HepG2 (cell line): ENCODE measurements at regions not wholly inside any gene's neighbourhood (a gene's known extent, or its start where the extent isn't known, plus 50 kb on each side); places are given as distances from the start of the nearest gene placed in this dataset.

Source experiments
- ATAC-seq: fragments of 200-7000 bp; cut with Tn5 transposase; 3 replicates; pipeline ENCODE4 v1.9.1; 2020; ENCODE audit warnings: mild to moderate bottlenecking, moderate library complexity
- BruUV-seq: library from RNA; stranded (reverse); fragments of 400-500 nt; replicated peaks from 2 replicates; lab custom pipeline; 2021; lab: Mats Ljungman, UMichigan
- CTCF ChIA-PET: fragments of 300-600 bp; formaldehyde crosslinking; extraction: SDS; loops from one replicate; lab custom pipeline; 2021; ENCODE audit warnings: low total read pairs, inconsistent platforms, low intra/inter-chr PET ratio; lab: Yijun Ruan, JAX
- POLR2A ChIA-PET: fragments of 350-600 bp; sonication (Branson Sonifier 250); formaldehyde crosslinking; loops from one replicate; lab custom pipeline; 2020; ENCODE audit warnings: antibody characterized with exemption, inconsistent platforms; lab: Yijun Ruan, JAX
- DNase-seq: peaks from one replicate; pipeline ENCODE4 v3.0.0-alpha.2; 2015; ENCODE audit warnings: low spot score
- FAIRE-seq: peaks from 3 replicates; lab custom pipeline; 2011; peaks lifted over from hg19 to GRCh38; lab: Jason Lieb, UNC
- H2AFZ ChIP-seq: one replicate; pipeline ENCODE4 v1.6.1; 2011; ENCODE audit warnings: low read length, inconsistent platforms
- H3K27ac ChIP-seq: fragments of 300-600 bp; 3 replicates; pipeline ENCODE4 v1.8.0; 2011; ENCODE audit warnings: mixed run types, mild to moderate bottlenecking, mixed read lengths, low read length, inconsistent platforms; ENCODE audit not compliant: insufficient read depth; ENCODE audit errors: extremely low read length
- H3K27me3 ChIP-seq, 2 experiments: fragments of 200-600 bp in 1 of 2; 2 replicates in 1 of 2; 3 replicates in 1 of 2; pipeline versions ENCODE4 v1.6.0 to v1.8.0; 2011; ENCODE audit warnings: low read length in 2 of 2, mild to moderate bottlenecking in 2 of 2, moderate library complexity in 2 of 2, inconsistent platforms in 1 of 2; ENCODE audit not compliant: insufficient read depth in 2 of 2, control insufficient read depth in 1 of 2
- H3K36me3 ChIP-seq, 2 experiments: fragments of 200-600 bp in 1 of 2; replicated peaks in 1 of 2; 2 replicates in 1 of 2; 3 replicates in 1 of 2; pipeline versions ENCODE4 v1.5.1 to v1.8.0; 2011; ENCODE audit warnings: low read length in 2 of 2, inconsistent platforms in 1 of 2; ENCODE audit not compliant: insufficient read depth in 2 of 2, control insufficient read depth in 1 of 2
- H3K4me1 ChIP-seq: 2 replicates; pipeline ENCODE4 v1.5.1; 2012; ENCODE audit warnings: low read length, inconsistent platforms; ENCODE audit not compliant: insufficient read depth
- H3K4me2 ChIP-seq: 2 replicates; pipeline ENCODE4 v1.6.0; 2011; ENCODE audit warnings: low read depth, low read length, inconsistent platforms
- H3K4me3 ChIP-seq, 3 experiments: fragments of 200-600 bp in 1 of 3; sonication (generic), shearing (Covaris generic) in 1 of 3; replicated peaks in 1 of 3; 2 replicates each; pipeline ENCODE4 v1.5.1; 2011 to 2016; ENCODE audit warnings: low read length in 3 of 3, inconsistent platforms in 2 of 3, low read depth in 2 of 3, mild to moderate bottlenecking in 2 of 3, control low read depth in 1 of 3, mixed read lengths in 1 of 3; ENCODE audit not compliant: insufficient read depth in 1 of 3
- H3K79me2 ChIP-seq: one replicate; pipeline ENCODE4 v1.6.1; 2011; ENCODE audit warnings: low read length, inconsistent platforms; ENCODE audit not compliant: insufficient read depth
- H3K9ac ChIP-seq: 2 replicates; pipeline ENCODE4 v1.6.0; 2011; ENCODE audit warnings: mild to moderate bottlenecking, low read depth, low read length, inconsistent platforms; ENCODE audit not compliant: insufficient read depth
- H3K9me3 ChIP-seq: 2 replicates; pipeline ENCODE4 v1.5.1; 2012; ENCODE audit warnings: mild to moderate bottlenecking, low read length
- H4K20me1 ChIP-seq: 2 replicates; pipeline ENCODE4 v1.6.0; 2011; ENCODE audit warnings: inconsistent platforms, mild to moderate bottlenecking, low read length, moderate library complexity; ENCODE audit not compliant: insufficient read depth
- ADNP ChIP-seq: sonication (generic); formaldehyde crosslinking; IDR thresholded peaks from 2 replicates; pipeline ENCODE4 v1.4.0; 2020; ENCODE audit warnings: missing genetic modification reagents
- ARID3A ChIP-seq: IDR thresholded peaks from 2 replicates; pipeline ENCODE4 v1.6.1; 2012; ENCODE audit warnings: low read depth, low read length, improper control_type of control experiment
- ATM ChIP-seq: fragments of 450-650 bp; IDR thresholded peaks from 2 replicates; pipeline ENCODE4 v1.7.1; 2017; ENCODE audit warnings: mild to moderate bottlenecking, borderline replicate concordance
- BRF2 ChIP-seq: sonication (generic); formaldehyde crosslinking; IDR thresholded peaks from 2 replicates; pipeline ENCODE4 v1.8.1; 2022; ENCODE audit warnings: mild to moderate bottlenecking, missing genetic modification reagents
- E2F5 ChIP-seq: sonication (generic); formaldehyde crosslinking; conservative IDR thresholded peaks from 2 replicates; pipeline ENCODE4 v1.4.0; 2020; ENCODE audit warnings: missing genetic modification reagents
- GABPA ChIP-seq, 2 experiments: IDR thresholded peaks; 2 replicates each; pipeline ENCODE4 v1.6.1; 2011 to 2016; ENCODE audit warnings: low read depth in 2 of 2, low read length in 1 of 2, missing biosample characterization in 1 of 2, missing genetic modification characterization in 1 of 2
- KLF12 ChIP-seq: sonication (generic); formaldehyde crosslinking; IDR thresholded peaks from 2 replicates; pipeline ENCODE4 v1.4.0; 2020; ENCODE audit warnings: missing genetic modification reagents, borderline replicate concordance
- NFE2L2 ChIP-seq: fragments of 150-350 bp; IDR thresholded peaks from 2 replicates; pipeline ENCODE4 v1.6.1; 2014; ENCODE audit warnings: low read length
- PRDM10 ChIP-seq: sonication (generic); formaldehyde crosslinking; IDR thresholded peaks from 2 replicates; pipeline ENCODE4 v1.4.0; 2020; ENCODE audit warnings: low read depth, missing genetic modification reagents
- SRY ChIP-seq: sonication (generic); formaldehyde crosslinking; IDR thresholded peaks from 2 replicates; pipeline ENCODE4 v1.8.0; 2022; ENCODE audit warnings: mild to moderate bottlenecking, missing genetic modification reagents
- ZC3H4 ChIP-seq: sonication (generic); formaldehyde crosslinking; IDR thresholded peaks from 2 replicates; pipeline ENCODE4 v1.4.0; 2020; ENCODE audit warnings: missing genetic modification reagents, borderline replicate concordance
- ZNF232 ChIP-seq: sonication (generic); formaldehyde crosslinking; IDR thresholded peaks from 2 replicates; pipeline ENCODE4 v1.4.0; 2020; ENCODE audit warnings: missing genetic modification reagents, borderline replicate concordance
- ZNF275 ChIP-seq: sonication (generic); formaldehyde crosslinking; IDR thresholded peaks from 2 replicates; pipeline ENCODE4 v1.8.0; 2022; ENCODE audit warnings: missing genetic modification reagents, mild to moderate bottlenecking, inconsistent platforms, borderline replicate concordance
- ZNF713 ChIP-seq: sonication (generic); formaldehyde crosslinking; IDR thresholded peaks from 2 replicates; pipeline ENCODE4 v1.4.0; 2020; ENCODE audit warnings: mild to moderate bottlenecking, missing genetic modification reagents
- ZNF776 ChIP-seq: sonication (generic); formaldehyde crosslinking; IDR thresholded peaks from 2 replicates; pipeline ENCODE4 v1.4.0; 2020; ENCODE audit warnings: mild to moderate bottlenecking, missing genetic modification reagents
- WGBS: methylation state at CpG from one replicate; pipeline ENCODE4 v1.1.6; 2017; ENCODE audit warnings: low lambda C conversion rate; 5-methylcytosine and 5-hydroxymethylcytosine counted together
- in situ Hi-C: cut with HindIII; loops from 2 replicates; pipeline ENCODE4 v1.10.0; 2017; ENCODE audit warnings: low pct_unique_long_range_greater_than_20kb; ENCODE audit not compliant: extremely low pct_ligation_motif_present
- intact Hi-C: fragments of 100-400 bp; cut with micrococcal nuclease; formaldehyde crosslinking; loops from one replicate; pipeline ENCODE4 v1.10.0; 2022; ENCODE audit not compliant: unreplicated experiment

GRCh38 chr6:7042056-7042653, 65.6 kb upstream of the RREB1 start:
- Histone ChIP-seq H3K9me3 (no peaks in the 10 kb centered on the region), H3K4me2 (peak overlapping the region; percentile 86), H3K27me3 (peaks cover 0 to 2% of the 10 kb centered on the region in 2 experiments; a peak in 1 of 5 replicates), H3K79me2 (no peaks in the 10 kb centered on the region), H3K36me3 (no peaks in the 10 kb centered on the region), H3K4me1 (peaks cover 25% of the 10 kb centered on the region), H2AFZ (peak overlapping the region; percentile 21), H3K4me3 (peak overlapping the region; percentile 17 to 58 (median 39)), H4K20me1 (no peaks in the 10 kb centered on the region), H3K9ac (peak overlapping the region; percentile 51), H3K27ac (peak overlapping the region; percentile 81)
- DNase-seq: peak; percentile 46
- ATAC-seq: peak; percentile 72
- in situ Hi-C loops: no loop called here
- ChIA-PET CTCF (no interaction called here), POLR2A (interaction anchor here (0.8 to 1.9 kb wide), 10 partner anchors 14 to 355 kb away, joined by 3 to 17 read pairs (median 4); partner anchors contain the start of gene RREB1)
- BruUV-seq: no TSS peak
- intact Hi-C loops: loop anchor here (2.0 to 5.0 kb wide), 2 partner anchors 65 to 805 kb away; partner anchors contain the start of gene RREB1
- 23% methylated on average over 12 of the region's 12 CpGs for WGBS
- FAIRE-seq: no peak
- TF ChIP-seq E2F5 (CRISPR knock-in tag) (no peak), NFE2L2 (no peak), ZNF232 (CRISPR knock-in tag) (no peak), ZNF776 (CRISPR knock-in tag) (no peak), ADNP (CRISPR knock-in tag) (no peak), ZNF713 (no peak), SRY (CRISPR knock-in tag) (no peak), GABPA (IDR thresholded peaks at IDR 0.05; ENCODE audit: low read depth, low read length) (no peak), GABPA (CRISPR knock-in tag; IDR thresholded peaks at IDR 0.05; ENCODE audit: low read depth) (peak; percentile 54; the same call in 1 of the 2 replicates), BRF2 (CRISPR knock-in tag) (no peak), ZNF275 (CRISPR knock-in tag) (0 out of 2 replicates have a peak, but pooled peaks have one; percentile 82), ARID3A (no peak), KLF12 (no peak), PRDM10 (CRISPR knock-in tag) (0 out of 2 replicates have a peak, but pooled peaks have one; percentile 78), ATM (no peak), ZC3H4 (no peak)
